HuH-7.5 (cell line): ENCODE measurements at regions not wholly inside any gene's neighbourhood (a gene's known extent, or its start where the extent isn't known, plus 50 kb on each side); places are given as distances from the start of the nearest gene placed in this dataset.
"Not testable (repeated sequence)": the region's sequence is repeated elsewhere in the genome, so short reads cannot be mapped to it uniquely, and the experiment has no call there.

ENCODE experiments used
- DNase-seq: peaks from one replicate; pipeline ENCODE4 v3.0.0; 2011; ENCODE audit warnings: low spot score

GRCh38 chr14:38973083-38973700, 129.8 kb downstream of the SEC23A start:
- DNase-seq, result no peak

DNA sequence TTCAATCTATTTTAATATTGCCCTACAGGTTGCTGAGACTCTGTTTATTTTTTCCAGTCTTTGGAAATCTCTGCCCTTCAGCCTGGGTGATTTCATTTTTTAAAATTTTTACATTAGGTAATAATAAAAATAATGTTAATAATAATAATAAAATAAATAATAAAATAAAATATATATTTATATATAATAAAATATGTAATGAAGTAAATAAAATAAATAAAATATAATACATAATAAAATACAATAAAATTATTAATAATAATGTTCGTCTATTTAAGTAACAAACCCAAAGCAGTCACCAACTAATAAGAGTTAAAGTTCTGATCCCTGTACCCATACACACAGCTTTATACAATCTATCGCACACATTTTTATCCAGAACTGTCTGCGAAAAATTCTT, 130.5 kb downstream of the SEC23A start:
- DNase-seq, result no peak

DNA sequence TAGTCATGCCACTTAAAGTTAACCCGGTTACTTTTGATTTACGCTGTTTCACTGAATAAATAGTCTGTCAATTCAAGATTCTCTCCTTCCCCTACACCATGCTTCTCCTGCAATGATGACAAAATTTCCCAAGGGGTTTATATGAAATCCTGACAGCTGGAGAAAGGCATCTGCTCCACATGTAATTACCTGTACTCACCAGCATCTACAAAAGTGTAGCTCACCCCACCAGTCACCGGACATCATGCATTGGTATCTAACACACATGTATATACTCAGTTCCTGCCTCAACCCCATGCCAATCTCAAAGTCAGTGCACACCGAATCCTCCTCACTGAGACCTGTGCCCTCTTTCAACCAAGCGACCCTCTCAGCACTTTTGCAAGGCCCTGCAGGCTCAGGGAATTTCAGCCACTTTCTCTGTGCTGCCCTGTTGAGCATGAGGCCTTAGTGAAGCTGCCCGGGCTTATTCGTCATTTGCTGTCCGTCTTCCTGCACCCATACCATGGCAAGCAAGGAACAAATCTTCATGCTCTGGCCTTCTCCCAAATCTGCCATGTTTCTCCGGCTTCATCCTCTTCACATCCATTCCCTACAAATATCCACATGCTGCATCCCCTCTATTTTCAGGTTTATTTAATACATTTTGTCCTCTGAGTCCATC, 131.6 kb downstream of the SEC23A start:
- DNase-seq, result no peak

- no peak for DNase-seq
Observed at GRCh38 chr14:38964630-38965029, 138.4 kb downstream of the SEC23A start.

DNA sequence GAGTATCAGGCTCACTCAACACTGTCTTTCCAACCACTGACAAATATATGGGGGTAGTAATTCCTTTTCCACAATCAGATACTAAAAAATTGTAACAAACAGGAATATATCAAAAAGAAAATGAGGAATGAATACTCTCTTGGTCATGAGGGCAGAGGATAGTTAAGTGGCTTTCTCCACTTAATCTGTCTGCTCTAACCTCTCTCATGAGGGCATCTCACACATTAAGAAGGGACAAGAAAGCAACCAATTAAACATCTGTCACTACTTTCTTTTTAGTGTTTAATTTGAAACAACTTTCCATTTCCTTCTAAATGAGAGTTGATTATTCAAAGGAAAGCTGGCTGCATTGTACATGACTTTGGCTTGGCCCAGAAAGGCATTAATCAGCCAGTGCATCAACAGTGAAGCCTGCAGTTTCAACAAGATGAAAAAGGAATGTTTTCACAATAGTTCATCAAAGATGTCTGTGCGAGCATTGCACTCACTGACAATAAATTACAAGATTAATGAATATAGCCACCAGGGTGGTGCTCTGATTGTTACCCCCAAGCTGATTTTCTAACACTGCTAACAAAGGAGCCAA, 142.0 kb downstream of the SEC23A start:
- no peak for DNase-seq

DNA sequence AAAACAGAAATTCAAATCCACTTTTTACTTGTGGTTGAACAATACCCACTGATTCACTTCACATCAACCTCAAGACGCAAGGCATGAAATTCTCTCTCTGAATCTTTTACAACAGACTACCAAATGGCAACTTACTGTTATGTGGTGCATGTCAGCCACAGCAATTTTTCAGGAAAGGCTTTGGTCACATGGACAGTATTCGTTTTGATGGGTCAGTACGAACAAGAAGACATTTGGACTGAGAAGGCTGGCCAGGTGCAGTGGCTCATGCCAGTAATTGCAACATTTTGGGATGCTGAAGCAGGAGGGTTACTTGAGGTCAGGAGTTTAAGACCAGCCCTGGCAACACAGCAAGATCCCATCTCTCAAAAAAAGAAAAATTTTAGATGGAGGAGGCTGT, 144.0 kb downstream of the SEC23A start:
- no peak for DNase-seq

DNA sequence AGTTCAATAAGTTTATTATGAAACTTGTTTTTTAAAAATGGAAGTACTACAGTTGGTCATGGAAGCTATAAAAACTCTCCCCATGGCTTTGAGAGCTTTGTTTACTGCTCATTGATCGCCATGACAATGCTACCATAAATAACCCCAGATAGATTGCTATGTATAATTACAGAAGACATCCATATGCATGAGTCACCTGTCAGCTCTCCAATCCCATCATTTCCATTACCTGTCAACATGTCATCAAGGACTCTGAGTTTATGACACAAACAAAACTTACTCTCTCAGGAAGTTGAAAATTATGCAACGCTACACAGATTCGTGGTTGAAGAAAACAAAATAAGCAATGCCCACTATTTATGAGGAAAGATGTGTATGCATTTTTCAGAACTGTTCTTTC, 144.4 kb downstream of the SEC23A start:
- DNase-seq, result no peak

- DNase-seq, result no peak
Observed at GRCh38 chr14:38951451-38951850, 151.6 kb downstream of the SEC23A start.

GRCh38 chr14:38950676-38951075, 152.4 kb downstream of the SEC23A start:
- no peak for DNase-seq

DNA sequence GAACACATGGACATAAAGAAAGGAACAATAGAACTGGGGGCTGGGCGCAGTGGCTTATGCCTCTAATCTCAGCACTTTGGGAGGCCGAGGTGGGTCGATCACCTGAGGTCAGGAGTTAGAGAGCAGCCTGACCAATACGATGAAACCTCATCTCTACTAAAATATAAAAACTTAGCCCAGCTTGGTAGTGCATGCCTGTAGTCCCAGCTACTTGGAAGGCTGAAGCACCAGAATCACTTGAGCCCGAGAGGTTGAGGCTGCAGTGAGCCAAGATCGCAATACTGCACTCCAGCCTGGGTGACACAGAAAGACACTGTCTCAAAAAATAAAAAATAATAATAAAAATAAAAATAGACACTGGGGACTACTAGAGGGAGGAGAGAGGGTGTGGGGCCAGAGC, 154.5 kb downstream of the SEC23A start:
- no peak for DNase-seq

GRCh38 chr14:38948171-38948570, 154.9 kb downstream of the SEC23A start:
- no peak for DNase-seq

DNA sequence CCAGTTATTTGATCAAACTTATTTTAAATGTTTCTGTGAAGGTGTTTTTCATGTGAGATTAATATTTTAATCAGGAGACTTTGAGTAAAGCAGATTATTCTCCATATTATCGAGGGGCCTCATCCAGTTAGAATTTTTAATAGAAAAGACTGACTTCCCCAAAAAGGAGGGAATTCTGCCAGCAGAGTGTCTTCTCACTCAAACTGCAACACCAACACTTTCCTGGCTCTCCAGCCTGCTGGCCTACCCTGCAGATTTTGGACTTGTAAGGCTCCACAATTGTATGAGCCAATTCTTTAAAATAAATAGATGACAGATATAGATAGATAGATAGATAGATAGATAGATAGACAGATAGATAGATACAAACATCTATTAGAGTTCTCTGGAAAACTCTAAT, 155.7 kb downstream of the SEC23A start:
- no peak for DNase-seq

- DNase-seq, result no peak
Observed at GRCh38 chr14:38944691-38945090, 158.3 kb downstream of the SEC23A start.

DNA sequence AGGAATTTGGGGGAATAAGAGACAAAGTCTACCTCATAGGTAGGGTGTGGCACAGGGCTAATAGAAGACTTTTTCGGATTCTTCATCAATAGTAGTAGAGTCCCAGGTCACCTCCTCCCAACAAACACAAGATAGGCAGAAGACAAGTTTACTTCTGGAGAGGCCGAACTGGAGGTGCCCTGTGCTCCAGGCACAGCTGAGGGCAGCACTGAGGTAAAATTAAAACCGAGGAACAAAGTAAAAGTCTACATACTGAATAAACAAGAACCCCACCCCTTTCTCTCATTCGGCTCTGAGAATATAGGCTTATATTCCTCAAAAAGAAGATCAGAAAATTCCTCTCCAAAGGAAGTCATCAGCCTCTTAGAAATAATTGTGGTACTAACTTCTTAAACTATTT, 161.5 kb downstream of the SEC23A start:
- DNase-seq, result no peak

GRCh38 chr14:38932653-38933000, 170.4 kb downstream of the SEC23A start:
- not testable (repeated sequence) for DNase-seq

- no peak for DNase-seq
Observed at GRCh38 chr14:38931969-38932652, 170.9 kb downstream of the SEC23A start.

DNA sequence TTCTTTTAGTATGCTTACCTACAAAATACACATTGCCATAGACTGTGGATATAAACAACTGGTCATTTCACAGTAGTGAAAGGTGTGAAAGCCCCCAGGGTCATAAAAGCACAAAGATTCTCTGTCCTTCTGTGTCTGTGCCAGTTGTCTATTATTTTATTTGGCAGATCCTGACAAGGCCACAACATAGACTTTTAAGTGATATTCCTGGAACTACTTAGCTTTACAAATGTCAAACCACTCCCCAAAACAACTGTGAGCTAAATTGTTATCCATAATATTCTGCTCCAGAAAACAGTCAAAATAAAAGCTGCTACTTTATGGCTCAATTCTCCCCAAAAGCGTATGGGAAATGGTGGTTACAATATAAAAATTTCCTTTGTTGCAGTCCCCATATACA, 172.1 kb downstream of the SEC23A start:
- DNase-seq, result no peak

GRCh38 chr14:38930022-38930421, 173.0 kb downstream of the SEC23A start:
- DNase-seq, result no peak

- no peak for DNase-seq
Observed at GRCh38 chr14:38929416-38929815, 173.6 kb downstream of the SEC23A start.

- not testable (repeated sequence) for DNase-seq
Observed at GRCh38 chr14:38921893-38922292, 181.1 kb downstream of the SEC23A start.

- no peak for DNase-seq
Observed at GRCh38 chr14:38915125-38915524, 187.9 kb downstream of the SEC23A start.

DNA sequence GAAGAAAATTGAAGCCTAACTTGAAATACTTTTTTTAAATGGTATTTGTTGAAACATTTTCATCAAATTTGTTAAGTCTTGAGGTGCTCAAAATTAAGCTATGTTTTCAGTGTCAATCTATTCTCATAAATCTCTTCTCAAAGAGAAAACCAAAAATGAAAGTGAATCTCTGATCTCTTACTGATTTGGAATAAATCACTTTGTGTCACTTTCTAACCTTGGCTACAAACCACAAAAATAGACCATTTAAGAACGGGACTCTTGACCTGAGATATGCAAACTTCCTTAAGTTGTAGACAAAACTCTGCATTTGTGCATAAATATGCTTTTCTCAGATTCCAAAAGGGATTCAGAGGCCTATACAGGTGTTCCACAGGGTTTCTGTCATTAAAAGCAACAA, 192.9 kb downstream of the SEC23A start:
- no peak for DNase-seq

DNA sequence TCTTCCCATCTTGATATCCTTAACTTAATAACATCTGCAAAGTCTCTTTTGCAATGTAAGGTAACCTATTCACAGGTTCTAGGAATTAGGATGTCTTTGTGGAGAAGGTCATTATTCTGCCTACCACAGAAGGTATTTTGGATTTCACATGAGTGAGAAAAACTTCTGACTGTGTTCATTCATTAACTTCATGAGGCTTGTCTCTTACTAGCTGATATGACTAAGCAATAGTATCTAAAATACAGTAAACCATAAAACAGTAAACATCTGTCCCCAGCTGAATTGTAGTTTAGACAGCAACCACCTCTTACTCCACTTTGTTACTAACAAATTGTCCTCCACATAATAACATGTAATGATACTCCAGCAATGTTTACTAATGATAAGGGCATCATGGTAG, 198.1 kb downstream of the SEC23A start:
- no peak for DNase-seq
